Right cardiac atrium (tissue), 5 donors: ENCODE measurements at regions not wholly inside any gene's neighbourhood (a gene's known extent, or its start where the extent isn't known, plus 50 kb on each side); places are given as distances from the start of the nearest gene placed in this dataset.

Experiments used
- ATAC-seq, 2 donors: fragments of 200-7000 bp; cut with Tn5 transposase; one replicate each; pipeline versions ENCODE4 v1.8.0 to v1.9.1; 2020; ENCODE audit warnings: moderate library complexity in 2 of 2, mild to moderate bottlenecking in 1 of 2
- DNase-seq, 3 donors: peaks; one replicate each; pipeline ENCODE4 v3.0.0-alpha.2; 2020
- H3K27ac ChIP-seq: one replicate; pipeline ENCODE4 v1.5.1; 2013; ENCODE audit warnings: mild to moderate bottlenecking, low read length, control low read depth, moderate library complexity
- H3K27me3 ChIP-seq: one replicate; pipeline ENCODE4 v1.6.1; 2013; ENCODE audit not compliant: control insufficient read depth, insufficient read depth
- H3K4me1 ChIP-seq: one replicate; pipeline ENCODE4 v1.6.1; 2013; ENCODE audit warnings: low read length; ENCODE audit not compliant: control insufficient read depth, insufficient read depth
- H3K4me3 ChIP-seq: one replicate; pipeline ENCODE4 v1.5.1; 2013; ENCODE audit warnings: low read length, control low read depth
- H3K9me3 ChIP-seq: one replicate; pipeline ENCODE4 v1.6.1; 2013; ENCODE audit warnings: low read length; ENCODE audit not compliant: control insufficient read depth
- WGBS: extraction: QIAGEN DNeasy Blood & Tissue Kit; methylation state at CpG from one replicate; pipeline ENCODE4 v1.1.7; 2013; 5-methylcytosine and 5-hydroxymethylcytosine counted together
- intact Hi-C, 4 donors: fragments of 100-400 bp; cut with DNase I; formaldehyde crosslinking; loops; one replicate each; pipeline versions ENCODE4 v1.11.0 to v1.14.0; 2022 to 2023
- donor health status: healthy with polysubstance abuse.
- donor health status: DM: no; HTN: yes; CAD: no.
- donor health status: DM: no; HTN: no; CAD: no.
- donor health status: DM: no; HTN: yes; CAD: no; lungs with severe emphysema.
- donor health status: DM: yes; HTN: yes; CAD: no.

DNA sequence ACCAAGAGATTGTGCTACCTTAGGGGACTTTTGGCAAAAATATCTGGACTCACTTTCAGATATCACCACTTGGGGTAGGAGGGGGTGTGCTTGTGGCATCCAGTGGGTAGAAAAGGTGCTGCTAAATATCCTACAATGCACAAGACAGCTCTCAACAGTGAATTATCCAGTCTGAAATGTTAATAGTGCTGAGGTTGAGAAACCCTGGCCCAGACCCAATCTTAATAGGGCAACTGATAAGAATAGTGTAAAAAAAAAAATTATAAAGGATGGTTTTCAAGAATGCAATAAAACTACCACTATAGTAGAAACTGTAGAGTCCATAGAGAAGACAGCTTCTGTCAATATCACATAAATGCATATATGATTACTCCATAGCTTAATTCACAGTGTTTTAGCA lies 185.5 kb downstream of the ZNF330 start:
- no peak for ATAC-seq
- Histone ChIP-seq H3K27ac (no peak overlapping the region), H3K4me1 (no peaks in the 10 kb centered on the region), H3K9me3 (no peaks in the 10 kb centered on the region), H3K27me3 (no peaks in the 10 kb centered on the region), H3K4me3 (no peak overlapping the region)
- DNase-seq = no peak
- intact Hi-C loops = no loop called here

DNA sequence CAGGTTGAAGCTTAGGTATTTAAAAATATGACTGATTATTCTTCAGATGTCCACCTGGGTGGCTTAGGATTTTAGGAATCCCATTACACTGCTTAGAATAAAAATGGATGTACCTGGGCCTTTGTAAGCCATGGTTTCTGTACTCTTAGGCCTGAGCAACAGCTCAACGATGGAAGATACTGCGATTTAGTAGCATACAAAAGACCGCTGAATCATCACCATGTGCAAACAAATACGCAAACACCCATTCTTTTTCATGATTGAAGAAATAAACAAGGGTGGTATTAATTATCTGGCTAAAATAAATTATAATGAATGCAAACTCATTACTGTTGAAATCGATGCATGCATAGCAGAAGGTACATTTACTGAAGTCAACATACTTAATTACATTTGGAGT lies 188.9 kb downstream of the ZNF330 start:
- ATAC-seq = no peak
- Histone ChIP-seq H3K27ac (no peak overlapping the region), H3K4me3 (no peak overlapping the region), H3K27me3 (no peaks in the 10 kb centered on the region), H3K9me3 (no peaks in the 10 kb centered on the region), H3K4me1 (no peaks in the 10 kb centered on the region)
- intact Hi-C loops = no loop called here
- 96% methylated on average over 5 of the region's 5 CpGs for WGBS
- no peak for DNase-seq

DNA sequence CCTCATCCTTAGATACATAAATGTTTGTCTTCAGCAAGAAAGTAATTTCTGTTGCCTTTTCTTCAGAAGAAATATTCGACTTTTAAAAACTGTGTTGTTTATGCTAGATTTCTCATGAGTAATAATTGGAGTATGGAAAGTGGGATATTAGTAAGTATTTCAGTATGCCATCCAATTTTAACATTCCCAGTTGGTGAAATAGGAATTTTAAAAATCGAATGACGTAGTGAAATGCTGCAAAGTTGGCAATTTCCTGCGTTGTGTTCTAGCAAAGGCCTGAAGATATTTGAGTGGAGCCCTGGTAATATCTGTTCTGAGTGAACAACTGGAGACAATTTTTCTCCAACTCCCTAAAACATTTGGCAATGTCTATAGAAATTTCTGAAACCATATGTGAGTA lies 190.1 kb downstream of the ZNF330 start:
- ATAC-seq (no peak), DNase-seq (no peak)
- intact Hi-C loops = no loop called here
- H3K4me3 ChIP-seq = no peak overlapping the region
- no peaks in the 10 kb centered on the region for H3K27me3 ChIP-seq
- H3K9me3 ChIP-seq = no peaks in the 10 kb centered on the region
- 80% methylated on average over 4 of the region's 4 CpGs for WGBS
- H3K4me1 ChIP-seq = no peaks in the 10 kb centered on the region
- no peak overlapping the region for H3K27ac ChIP-seq

DNA sequence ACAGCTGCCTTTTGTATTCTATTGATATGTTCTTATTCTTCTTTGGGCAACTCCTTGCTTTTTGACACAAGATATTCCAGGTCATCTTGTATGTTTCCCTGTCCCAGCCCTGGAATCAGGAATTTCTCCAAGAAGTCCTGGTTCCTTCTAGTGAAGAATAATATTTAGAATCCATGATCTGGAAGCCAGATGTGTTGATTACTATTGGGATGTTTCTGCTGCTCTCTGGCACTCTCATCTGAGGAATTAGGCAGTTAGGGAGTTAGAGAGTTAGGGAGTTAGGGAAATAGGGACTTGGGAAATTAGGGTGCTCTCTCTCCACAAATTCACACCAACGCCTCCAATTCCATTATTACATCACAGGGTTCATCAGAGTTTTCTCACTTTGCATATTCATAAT lies 191.2 kb downstream of the ZNF330 start:
- Histone ChIP-seq H3K4me1 (peaks cover 1% of the 10 kb centered on the region), H3K9me3 (no peaks in the 10 kb centered on the region), H3K27me3 (no peaks in the 10 kb centered on the region), H3K4me3 (no peak overlapping the region), H3K27ac (no peak overlapping the region)
- ATAC-seq (no peak), DNase-seq (no peak)
- intact Hi-C loops = no loop called here
- 98% methylated on average over 1 of the region's 1 CpG for WGBS

DNA sequence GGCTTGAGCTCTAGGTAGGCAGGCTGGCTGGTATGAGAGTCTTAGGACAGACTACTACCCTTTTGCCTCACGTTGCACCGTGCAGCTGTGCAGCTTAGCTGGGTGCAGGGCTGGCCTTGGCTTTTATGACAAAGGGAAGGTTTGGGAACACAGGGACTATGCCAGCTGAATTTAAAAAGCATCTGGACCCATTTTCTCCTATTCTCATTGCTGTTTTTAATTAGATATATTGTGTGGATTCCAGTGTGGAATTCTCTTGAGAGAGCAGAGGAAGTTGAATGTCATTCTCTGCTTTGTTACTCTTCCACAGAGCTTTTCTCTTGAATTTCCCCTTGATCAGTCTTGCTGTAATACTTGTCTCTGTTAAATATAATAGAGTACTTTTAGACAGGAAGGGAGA lies 192.7 kb downstream of the ZNF330 start:
- Histone ChIP-seq H3K27me3 (no peaks in the 10 kb centered on the region), H3K4me1 (peaks cover 1% of the 10 kb centered on the region), H3K27ac (no peak overlapping the region), H3K9me3 (no peaks in the 10 kb centered on the region), H3K4me3 (no peak overlapping the region)
- intact Hi-C loops = no loop called here
- WGBS = 67% methylated on average over 2 of the region's 2 CpGs
- DNase-seq = no peak
- ATAC-seq = no peak

DNA sequence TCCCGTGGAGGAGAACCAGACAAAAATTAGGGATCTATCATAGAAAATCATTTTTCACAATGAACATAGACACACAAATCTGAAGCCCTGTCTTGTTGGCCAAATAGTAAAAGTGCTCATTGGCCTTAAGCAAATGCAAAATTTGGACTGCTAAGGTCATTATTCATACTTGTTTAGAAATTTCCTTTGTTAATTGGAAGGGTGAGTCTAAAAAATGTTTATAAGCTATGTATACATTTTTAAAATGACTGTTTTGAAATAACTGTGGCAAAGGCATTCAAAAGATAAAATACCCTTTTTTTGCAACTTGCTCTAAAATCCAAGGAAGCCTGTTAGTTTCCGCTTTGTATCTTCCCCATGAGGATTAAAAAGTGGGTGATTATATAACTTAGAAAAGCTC lies 195.0 kb downstream of the ZNF330 start:
- Histone ChIP-seq H3K4me3 (no peak overlapping the region), H3K4me1 (peaks cover 1% of the 10 kb centered on the region), H3K27ac (no peak overlapping the region), H3K27me3 (no peaks in the 10 kb centered on the region), H3K9me3 (no peaks in the 10 kb centered on the region)
- intact Hi-C loops = no loop called here
- 68% methylated on average over 2 of the region's 2 CpGs for WGBS
- ATAC-seq = no peak
- no peak for DNase-seq

DNA sequence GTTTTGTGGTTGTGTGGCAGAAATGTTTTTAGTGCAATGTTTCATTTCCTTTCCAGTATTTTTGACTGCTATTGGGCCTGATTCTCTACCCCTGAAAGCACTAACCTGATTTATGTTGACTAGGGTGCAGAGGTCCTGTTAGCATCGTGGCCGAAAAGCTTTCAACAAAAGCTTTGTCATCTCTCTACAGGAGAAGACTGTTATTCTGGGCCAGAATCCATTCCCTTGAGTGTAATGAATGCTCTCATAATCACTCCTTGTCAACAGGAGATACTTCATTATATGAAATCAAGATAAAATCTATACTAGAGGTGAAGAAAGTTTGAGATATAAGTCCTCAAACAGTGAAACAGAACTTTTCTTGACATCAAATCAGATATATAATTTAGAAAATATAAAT lies 195.5 kb downstream of the ZNF330 start:
- H3K27ac ChIP-seq = no peak overlapping the region
- peaks cover 1% of the 10 kb centered on the region for H3K4me1 ChIP-seq
- ATAC-seq (peak in 1 of 2 donors; percentile 37), DNase-seq (no peak)
- intact Hi-C loops = no loop called here
- H3K9me3 ChIP-seq = no peaks in the 10 kb centered on the region
- WGBS = 49% methylated on average over 2 of the region's 2 CpGs
- H3K4me3 ChIP-seq = no peak overlapping the region
- no peaks in the 10 kb centered on the region for H3K27me3 ChIP-seq

DNA sequence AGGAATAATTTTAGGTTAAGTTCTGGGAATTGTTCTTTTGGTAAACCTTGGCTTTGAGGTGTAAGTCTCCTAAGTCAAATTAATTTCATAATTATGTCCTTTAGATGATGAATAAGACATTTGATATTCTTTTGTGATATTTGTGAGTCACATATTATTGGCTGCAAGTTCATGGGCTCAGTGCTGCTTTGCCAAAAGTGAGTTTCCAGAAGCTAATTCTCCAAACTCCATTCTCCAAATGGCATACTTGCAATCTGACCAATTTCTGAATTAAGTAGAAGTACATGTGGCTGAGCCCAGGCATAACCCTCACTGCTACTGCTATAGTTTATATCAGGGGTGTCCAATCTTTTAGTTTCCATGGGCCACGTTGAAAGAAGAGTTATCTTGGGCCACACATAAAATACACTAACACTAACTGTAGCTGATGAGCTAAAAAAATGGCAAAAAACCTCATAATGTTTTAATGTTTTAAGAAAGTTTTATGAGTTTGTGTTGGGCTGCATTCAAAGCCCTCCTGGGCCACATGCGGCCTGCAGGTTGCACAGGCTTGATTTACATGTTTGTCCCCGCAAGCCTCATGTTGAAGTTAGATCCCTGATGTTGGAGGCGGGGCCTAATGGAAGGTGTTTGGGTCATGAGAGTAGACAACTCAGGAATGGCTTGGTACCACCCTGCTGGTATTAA lies 196.1 kb downstream of the ZNF330 start:
- no peak overlapping the region for H3K27ac ChIP-seq

DNA sequence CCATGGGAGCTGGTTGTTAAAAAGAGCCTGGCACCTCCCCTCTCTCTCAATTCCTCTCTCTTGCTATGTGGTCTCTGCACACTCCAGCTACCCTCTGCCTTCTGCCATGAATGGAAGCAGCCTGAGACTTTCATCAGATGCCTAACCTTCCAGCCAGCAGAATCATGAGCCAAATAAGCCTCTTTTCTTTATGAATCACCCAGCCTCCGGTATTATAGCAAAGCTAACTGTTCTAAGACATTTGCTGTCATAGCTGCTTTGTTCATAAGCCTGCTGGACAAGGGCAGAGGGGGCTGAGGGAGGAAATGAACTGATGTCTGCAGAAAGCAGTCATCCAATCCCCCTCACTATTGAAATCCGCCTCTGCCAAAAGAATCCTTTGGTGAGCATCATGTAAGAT lies 196.7 kb downstream of the ZNF330 start:
- ATAC-seq = peak in 1 of 2 donors; percentile 44
- intact Hi-C loops = no loop called here
- WGBS = 81% methylated on average over 2 of the region's 2 CpGs

More for the DNA sequence above, 196.1 kb downstream of the ZNF330 start:
- 77% methylated on average over 4 of the region's 4 CpGs for WGBS
- Histone ChIP-seq H3K9me3 (no peaks in the 10 kb centered on the region), H3K4me3 (no peak overlapping the region), H3K27me3 (no peaks in the 10 kb centered on the region), H3K4me1 (peaks cover 1% of the 10 kb centered on the region)
- intact Hi-C loops = no loop called here
- no peak for DNase-seq
- ATAC-seq = peak in 1 of 2 donors; percentile 41

DNA sequence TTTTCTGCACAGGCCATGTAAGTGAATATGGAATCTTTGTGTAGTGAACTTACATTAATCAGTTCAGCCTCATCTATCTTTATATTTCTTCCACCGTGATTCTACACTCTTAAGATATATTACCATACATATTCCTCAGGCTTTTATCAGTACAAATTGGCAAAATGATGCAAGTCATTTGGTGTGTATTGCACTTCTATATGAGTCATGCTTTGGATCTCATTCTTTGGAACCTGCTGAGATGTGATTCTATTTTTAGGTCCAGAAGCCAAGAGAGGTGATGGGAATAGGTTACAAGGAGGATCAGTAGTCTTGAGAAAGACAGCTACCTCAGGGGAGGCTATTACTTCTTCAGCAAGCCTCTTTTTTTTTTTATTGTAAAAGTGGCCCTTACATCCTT lies 204.4 kb downstream of the ZNF330 start:
- Histone ChIP-seq H3K4me3 (no peak overlapping the region), H3K27ac (no peak overlapping the region), H3K4me1 (peaks cover 1% of the 10 kb centered on the region), H3K27me3 (no peaks in the 10 kb centered on the region), H3K9me3 (no peaks in the 10 kb centered on the region)
- ATAC-seq (no peak), DNase-seq (no peak)
- intact Hi-C loops = no loop called here
- WGBS = 40% methylated on average over 1 of the region's 1 CpG

More for the DNA sequence above, 196.7 kb downstream of the ZNF330 start:
- Histone ChIP-seq H3K27me3 (no peaks in the 10 kb centered on the region), H3K4me3 (no peak overlapping the region), H3K27ac (no peak overlapping the region), H3K4me1 (peaks cover 1% of the 10 kb centered on the region), H3K9me3 (no peaks in the 10 kb centered on the region)
- DNase-seq = no peak

DNA sequence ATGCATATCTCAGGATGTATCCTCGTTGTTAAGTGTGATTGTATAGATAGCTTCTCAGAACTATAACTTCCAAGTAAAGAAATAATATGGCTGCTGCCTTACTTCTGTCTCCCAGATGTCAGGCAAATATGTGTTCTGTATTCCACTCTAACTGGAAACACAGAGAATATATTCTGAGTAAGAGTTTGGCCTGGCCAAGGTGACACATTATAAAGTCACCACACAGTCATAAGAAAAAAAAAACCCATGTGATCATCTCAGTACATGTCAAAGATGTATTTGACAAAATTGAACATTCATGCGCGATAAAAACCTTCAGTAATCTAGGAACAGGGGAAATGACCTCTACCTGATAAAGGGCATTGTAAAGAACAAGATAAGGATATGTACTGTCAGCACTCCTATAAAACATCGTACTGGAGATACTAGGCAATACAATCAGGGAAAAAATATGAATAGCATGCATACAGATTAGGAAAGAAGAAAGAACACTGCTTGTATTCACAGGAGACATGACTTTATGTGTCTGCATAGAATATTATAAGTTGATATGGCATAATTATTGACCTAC lies 207.1 kb downstream of the ZNF330 start:
- ATAC-seq = no peak
- H3K27ac ChIP-seq = no peak overlapping the region
- peaks cover 1% of the 10 kb centered on the region for H3K4me1 ChIP-seq
- 43% methylated on average over 4 of the region's 4 CpGs for WGBS
- intact Hi-C loops = no loop called here
- H3K9me3 ChIP-seq = no peaks in the 10 kb centered on the region
- DNase-seq = no peak
- no peaks in the 10 kb centered on the region for H3K27me3 ChIP-seq
- H3K4me3 ChIP-seq = no peak overlapping the region

DNA sequence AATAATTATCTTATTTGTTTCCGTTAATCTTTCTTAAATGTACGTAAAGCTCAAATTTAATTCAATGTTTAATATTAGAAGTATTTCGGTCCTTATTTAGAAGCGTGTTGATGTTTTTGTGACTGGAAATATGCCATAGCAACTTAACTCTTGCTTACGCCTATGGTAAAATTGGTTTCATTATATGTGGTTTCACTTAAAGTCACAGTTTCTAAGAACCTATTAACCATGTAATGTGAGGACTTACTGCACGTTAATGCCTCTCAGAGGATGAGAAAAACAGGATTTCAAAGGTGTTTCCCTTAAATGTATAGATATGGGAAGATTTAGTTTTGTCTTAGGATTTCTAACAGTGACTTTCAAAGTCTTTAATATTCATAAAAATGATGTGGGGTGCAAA lies 206.4 kb upstream of the IL15 start:
- WGBS = 80% methylated on average over 6 of the region's 6 CpGs
- H3K27ac ChIP-seq = no peak overlapping the region
- intact Hi-C loops = no loop called here
- no peak overlapping the region for H3K4me3 ChIP-seq
- H3K9me3 ChIP-seq = no peaks in the 10 kb centered on the region
- no peaks in the 10 kb centered on the region for H3K27me3 ChIP-seq
- no peak for ATAC-seq
- H3K4me1 ChIP-seq = peaks cover 1% of the 10 kb centered on the region
- no peak for DNase-seq
